RWPE2 (cell line): ENCODE measurements at regions not wholly inside any gene's neighbourhood (a gene's known extent, or its start where the extent isn't known, plus 50 kb on each side); places are given as distances from the start of the nearest gene placed in this dataset.
"Not testable (repeated sequence)": the region's sequence is repeated elsewhere in the genome, so short reads cannot be mapped to it uniquely, and the experiment has no call there.

Source experiments
- ATAC-seq: fragments of 200-7000 bp; cut with Tn5 transposase; 3 replicates; pipeline ENCODE4 v1.9.1; 2021; ENCODE audit warnings: low read depth
- DNase-seq: peaks from one replicate; pipeline ENCODE4 v3.0.0-alpha.2; 2020; ENCODE audit warnings: low spot score
- H3K27ac ChIP-seq: fragments of 450-650 bp; 2 replicates; pipeline ENCODE4 v1.5.1; 2017; ENCODE audit warnings: mild to moderate bottlenecking; ENCODE audit not compliant: poor library complexity, severe bottlenecking
- H3K27me3 ChIP-seq: fragments of 250-450 bp; sonication (Bioruptor Pico); 2 replicates; pipeline ENCODE4 v1.5.1; 2021; ENCODE audit warnings: mild to moderate bottlenecking, moderate library complexity; ENCODE audit not compliant: insufficient read depth, poor library complexity, severe bottlenecking
- H3K36me3 ChIP-seq: fragments of 250-450 bp; sonication (Bioruptor Pico); 2 replicates; pipeline ENCODE4 v1.5.1; 2020; ENCODE audit warnings: low read depth, mild to moderate bottlenecking, moderate library complexity
- H3K4me1 ChIP-seq: fragments of 250-450 bp; sonication (Bioruptor Pico); 2 replicates; pipeline ENCODE4 v1.5.1; 2021; ENCODE audit warnings: mild to moderate bottlenecking, moderate library complexity; ENCODE audit not compliant: insufficient read depth, poor library complexity, severe bottlenecking
- H3K4me3 ChIP-seq: fragments of 250-450 bp; sonication (Bioruptor Pico); 2 replicates; pipeline ENCODE4 v1.5.1; 2021; ENCODE audit warnings: mild to moderate bottlenecking, moderate library complexity; ENCODE audit not compliant: severe bottlenecking
- H3K9me3 ChIP-seq: fragments of 250-450 bp; sonication (Bioruptor Pico); 2 replicates; pipeline ENCODE4 v1.5.1; 2021; ENCODE audit warnings: mild to moderate bottlenecking, moderate library complexity; ENCODE audit not compliant: severe bottlenecking
- CTCF ChIP-seq: fragments of 450-650 bp; IDR thresholded peaks from one replicate; pipeline ENCODE4 v1.5.1; 2017; ENCODE audit warnings: mild to moderate bottlenecking, moderate library complexity; ENCODE audit not compliant: poor library complexity, severe bottlenecking

- TF ChIP-seq CTCF = no peak
- no peak overlapping the region for H3K27ac ChIP-seq
- no peaks in the 10 kb centered on the region for H3K27me3 ChIP-seq
- H3K9me3 ChIP-seq = no peaks in the 10 kb centered on the region
- DNase-seq (no peak), ATAC-seq (no peak)
- H3K4me1 ChIP-seq = no peaks in the 10 kb centered on the region
- no peaks in the 10 kb centered on the region for H3K36me3 ChIP-seq
- no peak overlapping the region for H3K4me3 ChIP-seq
Observed at GRCh38 chr2:142815375-142815774, 62.1 kb upstream of the KYNU start.

GRCh38 chr2:142813830-142814829, 63.3 kb upstream of the KYNU start:
- H3K4me3 ChIP-seq = no peak overlapping the region
- no peaks in the 10 kb centered on the region for H3K9me3 ChIP-seq
- H3K4me1 ChIP-seq = no peaks in the 10 kb centered on the region
- no peak for DNase-seq
- no peak overlapping the region for H3K27ac ChIP-seq
- no peak for ATAC-seq
- TF ChIP-seq CTCF = no peak
- no peaks in the 10 kb centered on the region for H3K36me3 ChIP-seq
- no peaks in the 10 kb centered on the region for H3K27me3 ChIP-seq

GRCh38 chr2:142811644-142812043, 65.8 kb upstream of the KYNU start:
- not testable (repeated sequence) for H3K4me3 ChIP-seq, H3K27me3 ChIP-seq

GRCh38 chr2:142805244-142805643, 72.2 kb upstream of the KYNU start:
- Histone ChIP-seq H3K4me1 (no peaks in the 10 kb centered on the region), H3K9me3 (no peaks in the 10 kb centered on the region), H3K27ac (no peak overlapping the region), H3K36me3 (no peaks in the 10 kb centered on the region), H3K4me3 (no peak overlapping the region), H3K27me3 (no peaks in the 10 kb centered on the region)
- ATAC-seq (no peak; the same call in 2 of the 3 replicates), DNase-seq (no peak)
- no peak for TF ChIP-seq CTCF

More at GRCh38 chr2:142811644-142812043, 65.8 kb upstream of the KYNU start:
- H3K9me3 ChIP-seq, H3K4me1 ChIP-seq, ATAC-seq, H3K27ac ChIP-seq, DNase-seq, H3K36me3 ChIP-seq: not testable (repeated sequence)

- Histone ChIP-seq H3K4me3 (no peak overlapping the region), H3K36me3 (no peaks in the 10 kb centered on the region), H3K27ac (no peak overlapping the region), H3K4me1 (no peaks in the 10 kb centered on the region), H3K27me3 (no peaks in the 10 kb centered on the region), H3K9me3 (no peaks in the 10 kb centered on the region)
- TF ChIP-seq CTCF = no peak
- DNase-seq (no peak), ATAC-seq (no peak)
Observed at GRCh38 chr2:142803158-142803557, 74.3 kb upstream of the KYNU start.
